ENCODE measurements at regions not wholly inside any gene's neighbourhood (a gene's known extent, or its start where the extent isn't known, plus 50 kb on each side); places are given as distances from the start of the nearest gene placed in this dataset.

DNA sequence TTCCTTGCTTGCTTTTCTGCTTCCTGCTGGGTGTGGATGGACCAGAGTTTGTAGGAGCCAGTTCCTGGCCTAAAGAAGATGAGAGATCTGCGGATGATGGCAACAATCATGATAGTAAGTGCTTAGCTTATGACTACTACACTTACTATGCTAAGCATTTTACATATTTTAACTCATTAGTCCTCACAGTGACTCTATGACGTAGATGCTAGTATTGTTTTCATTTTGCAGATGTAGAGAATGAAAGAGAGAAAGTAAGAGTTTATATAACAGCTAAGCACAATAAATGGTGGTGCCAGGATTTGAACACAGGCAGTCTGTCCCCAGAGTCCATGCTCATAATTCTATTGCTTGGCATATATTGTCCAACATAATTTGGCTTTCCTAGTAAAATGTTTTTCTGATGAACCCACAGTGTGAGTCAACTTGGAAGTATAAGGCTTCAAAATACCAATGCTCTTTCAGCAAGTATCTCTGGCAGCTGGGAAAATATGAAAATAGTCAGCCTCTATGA lies 363.2 kb upstream of the DDHD1 start:
- TF ChIP-seq, protein P1, sequence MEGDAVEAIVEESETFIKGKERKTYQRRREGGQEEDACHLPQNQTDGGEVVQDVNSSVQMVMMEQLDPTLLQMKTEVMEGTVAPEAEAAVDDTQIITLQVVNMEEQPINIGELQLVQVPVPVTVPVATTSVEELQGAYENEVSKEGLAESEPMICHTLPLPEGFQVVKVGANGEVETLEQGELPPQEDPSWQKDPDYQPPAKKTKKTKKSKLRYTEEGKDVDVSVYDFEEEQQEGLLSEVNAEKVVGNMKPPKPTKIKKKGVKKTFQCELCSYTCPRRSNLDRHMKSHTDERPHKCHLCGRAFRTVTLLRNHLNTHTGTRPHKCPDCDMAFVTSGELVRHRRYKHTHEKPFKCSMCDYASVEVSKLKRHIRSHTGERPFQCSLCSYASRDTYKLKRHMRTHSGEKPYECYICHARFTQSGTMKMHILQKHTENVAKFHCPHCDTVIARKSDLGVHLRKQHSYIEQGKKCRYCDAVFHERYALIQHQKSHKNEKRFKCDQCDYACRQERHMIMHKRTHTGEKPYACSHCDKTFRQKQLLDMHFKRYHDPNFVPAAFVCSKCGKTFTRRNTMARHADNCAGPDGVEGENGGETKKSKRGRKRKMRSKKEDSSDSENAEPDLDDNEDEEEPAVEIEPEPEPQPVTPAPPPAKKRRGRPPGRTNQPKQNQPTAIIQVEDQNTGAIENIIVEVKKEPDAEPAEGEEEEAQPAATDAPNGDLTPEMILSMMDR (IDR thresholded peaks at IDR 0.05; ENCODE audit: low read depth, low read length, poor library complexity, severe bottlenecking): no peak
- TF ChIP-seq EZH2phosphoT487 (IDR thresholded peaks at IDR 0.05; ENCODE audit: borderline replicate concordance, low read length): no peak

Measured in DOHH2 (cell line).